Activated naive CD4-positive, alpha-beta T cell (primary cell): ENCODE measurements at regions not wholly inside any gene's neighbourhood (a gene's known extent, or its start where the extent isn't known, plus 50 kb on each side); places are given as distances from the start of the nearest gene placed in this dataset.
"Not testable (repeated sequence)": the region's sequence is repeated elsewhere in the genome, so short reads cannot be mapped to it uniquely, and the experiment has no call there.

Experiments
- DNase-seq, 4 experiments: peaks; one replicate each; lab custom pipeline; 2025; lab: John Stamatoyannopoulos, UW

GRCh38 chr1:88472298-88472697 is 211.8 kb upstream of the PKN2 start:
- DNase-seq, result no peak

DNA sequence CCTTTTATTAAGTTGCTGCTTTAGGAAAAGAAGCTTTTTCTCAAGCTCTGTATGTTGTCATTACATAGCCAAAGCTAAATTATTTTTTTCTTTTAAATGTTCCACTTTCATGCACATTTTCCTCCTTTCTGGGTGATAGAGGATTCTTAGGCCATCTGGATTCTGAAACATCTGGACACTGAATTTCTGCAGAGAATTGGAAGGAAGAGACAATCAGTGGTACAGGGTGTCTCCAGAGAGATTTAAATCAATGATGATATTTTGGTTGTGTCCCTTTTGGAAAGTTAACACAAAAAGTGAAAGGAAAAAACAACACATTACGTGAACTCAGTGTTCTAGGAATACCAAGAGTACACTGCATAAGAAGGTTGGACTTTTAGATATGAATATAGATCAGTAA is 211.4 kb upstream of the PKN2 start:
- no peak for DNase-seq

GRCh38 chr1:88474555-88475304 is 209.3 kb upstream of the PKN2 start:
- DNase-seq, result no peak

- no peak for DNase-seq
These were observed 199.2 kb upstream of the PKN2 start for GRCh38 chr1:88484881-88485280.

- DNase-seq, result no peak
These were observed 195.8 kb upstream of the PKN2 start for GRCh38 chr1:88488237-88488636.

DNA sequence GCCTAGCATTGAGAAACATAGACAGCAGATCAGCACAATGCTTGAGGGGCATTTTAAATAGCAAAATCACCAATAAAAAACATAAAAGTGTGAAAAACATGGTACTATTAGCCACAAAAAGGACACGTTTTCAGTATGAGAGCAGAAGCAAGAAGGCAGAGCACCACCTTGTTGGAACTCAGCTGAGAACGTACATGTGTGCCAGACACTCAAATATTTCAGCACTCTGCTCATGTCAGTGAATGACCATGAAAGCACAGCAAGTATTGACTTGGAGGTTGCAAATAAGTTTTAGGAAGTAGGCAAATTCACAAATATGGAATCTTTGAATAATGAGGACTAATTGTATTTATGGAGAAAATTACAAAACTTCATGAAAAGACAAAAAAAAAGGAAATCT is 193.4 kb upstream of the PKN2 start:
- no peak for DNase-seq

GRCh38 chr1:88499671-88500070 is 184.4 kb upstream of the PKN2 start:
- DNase-seq, result no peak

DNA sequence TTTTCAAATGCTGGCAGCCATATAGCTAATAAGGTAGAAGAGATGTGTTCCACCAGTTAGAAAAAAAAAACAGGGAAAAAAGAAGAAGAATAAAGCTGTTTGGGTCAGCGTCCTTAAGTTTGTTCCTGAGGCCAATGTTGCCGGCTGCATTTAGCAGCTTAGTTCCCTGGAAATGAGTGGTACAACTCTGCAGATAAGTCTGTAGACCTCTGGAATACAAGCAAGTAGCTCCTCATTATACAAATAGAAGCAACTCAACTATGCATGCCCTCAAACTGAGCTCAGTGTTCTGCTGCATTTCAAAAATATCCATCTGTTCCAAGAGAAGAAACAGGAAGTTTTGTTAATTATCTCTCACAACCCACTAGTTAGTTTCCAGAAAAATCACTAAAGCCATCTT is 181.2 kb upstream of the PKN2 start:
- no peak for DNase-seq

DNA sequence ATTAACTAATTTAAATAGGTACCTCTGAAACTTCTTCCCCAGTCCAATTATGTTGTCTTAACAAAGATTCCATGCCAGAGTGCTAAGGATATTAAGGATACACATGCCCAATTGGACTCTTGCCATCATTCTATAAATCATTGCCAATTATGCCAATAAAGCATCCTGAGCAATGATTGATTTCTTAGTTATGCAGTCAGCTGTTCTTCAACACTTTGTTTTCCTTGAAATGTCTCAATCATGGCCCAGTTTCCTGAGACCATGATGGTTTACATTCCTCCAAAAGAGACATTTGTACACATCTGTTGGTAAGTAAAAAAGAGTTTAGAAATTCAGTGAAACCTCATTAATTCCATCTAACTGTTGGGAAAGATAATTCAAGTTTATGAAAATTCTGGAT is 180.4 kb upstream of the PKN2 start:
- DNase-seq, result no peak

- no peak for DNase-seq
These were observed 179.5 kb upstream of the PKN2 start for GRCh38 chr1:88504601-88505000.

DNA sequence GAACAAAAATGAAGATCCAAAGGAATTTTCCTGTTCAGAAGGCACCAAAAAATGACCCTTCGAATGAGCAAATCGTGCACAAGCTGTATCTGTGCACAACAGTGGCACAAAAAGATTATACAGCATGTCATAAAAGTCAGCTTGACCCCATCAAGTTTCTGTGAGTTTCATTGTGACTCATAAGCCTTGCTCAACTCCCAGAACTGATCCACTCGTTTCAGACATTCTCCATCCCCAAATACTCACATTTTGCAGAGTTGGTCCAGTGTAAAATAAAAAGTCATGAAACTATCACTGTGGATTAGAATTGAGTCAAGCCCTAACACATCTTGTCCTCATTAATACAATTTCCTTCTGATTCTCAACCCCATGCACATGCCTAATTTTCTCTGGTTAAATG is 174.7 kb upstream of the PKN2 start:
- no peak for DNase-seq

DNA sequence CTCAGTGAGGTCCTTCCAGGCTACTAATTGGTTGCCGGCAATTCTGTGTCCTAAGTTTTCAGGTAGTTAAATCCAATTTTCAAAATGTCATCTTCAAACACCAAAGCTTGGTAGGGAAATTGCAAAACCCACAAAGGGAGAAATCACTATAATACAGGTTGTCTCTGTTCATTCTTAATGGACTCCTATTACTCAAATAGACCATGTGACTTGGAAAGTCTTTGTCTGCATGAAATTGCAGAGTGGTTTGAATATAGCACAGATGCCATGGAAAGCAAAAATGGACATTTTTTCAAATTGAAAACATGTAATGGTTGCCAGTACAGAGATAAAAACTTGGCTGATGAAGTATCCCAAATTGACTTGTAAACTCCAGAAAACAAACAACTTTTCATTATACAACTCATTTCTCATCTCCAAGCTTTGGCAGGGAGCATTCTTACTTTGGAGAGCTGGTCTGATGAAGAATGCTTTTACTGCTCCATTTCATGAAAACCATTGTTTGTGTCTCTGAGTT is 169.5 kb upstream of the PKN2 start:
- DNase-seq, result no peak

GRCh38 chr1:88517499-88517898 is 166.6 kb upstream of the PKN2 start:
- not testable (repeated sequence) for DNase-seq

- DNase-seq, result no peak
These were observed 164.9 kb upstream of the PKN2 start for GRCh38 chr1:88519156-88519555.

DNA sequence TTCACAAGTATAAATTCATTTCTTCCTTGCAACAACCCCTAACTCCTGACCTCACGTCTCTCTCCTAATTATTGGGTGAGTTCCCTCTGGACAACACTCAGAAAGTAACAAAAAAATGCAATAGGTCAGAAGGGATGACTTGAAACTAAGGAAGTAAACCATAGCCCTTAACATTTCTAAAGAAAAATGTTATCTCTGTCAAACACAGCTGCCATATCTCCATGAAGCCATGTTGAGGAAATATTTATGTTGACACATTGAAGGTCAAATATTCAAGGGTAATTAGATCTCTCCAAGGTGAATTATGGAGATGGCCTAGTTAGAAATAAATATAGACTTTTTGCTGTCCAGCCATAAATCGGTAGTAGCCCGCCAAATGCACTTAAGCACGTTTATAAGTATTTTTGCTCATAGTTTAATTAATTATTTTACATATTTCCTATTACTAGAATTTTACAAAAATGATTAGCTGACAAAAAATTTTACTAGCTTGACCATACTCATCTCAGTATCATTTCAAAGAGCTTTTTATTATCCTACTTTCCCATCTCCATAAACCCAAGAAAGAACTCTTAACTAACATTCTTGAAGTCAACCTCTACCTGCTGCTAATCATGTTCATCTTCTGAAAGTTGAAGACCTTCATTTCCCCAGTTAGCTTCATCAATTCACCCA is 160.1 kb upstream of the PKN2 start:
- DNase-seq, result no peak

GRCh38 chr1:88526456-88526855 is 157.6 kb upstream of the PKN2 start:
- DNase-seq, result no peak

DNA sequence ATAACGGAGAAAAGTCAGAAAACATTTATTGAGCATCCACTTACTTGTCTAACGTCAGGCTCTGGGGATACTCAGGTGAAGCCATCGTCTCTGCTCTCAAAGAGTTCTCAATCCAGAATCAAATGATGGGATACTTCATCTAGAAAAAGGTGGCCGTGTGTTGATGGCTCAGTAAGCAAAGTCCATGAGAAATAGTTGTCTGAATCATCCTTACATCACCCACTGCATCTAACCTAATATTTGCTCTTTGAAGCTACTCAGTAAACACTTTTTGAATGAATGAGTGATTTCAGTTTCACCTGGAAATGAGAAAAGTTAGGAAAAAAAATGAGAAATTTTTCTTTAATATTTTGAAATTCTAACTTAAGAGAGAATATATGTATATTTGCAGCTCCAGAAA is 155.3 kb upstream of the PKN2 start:
- no peak for DNase-seq

- DNase-seq, result no peak
These were observed 154.5 kb upstream of the PKN2 start for GRCh38 chr1:88529581-88529980.

GRCh38 chr1:88530246-88530645 is 153.8 kb upstream of the PKN2 start:
- no peak for DNase-seq

DNA sequence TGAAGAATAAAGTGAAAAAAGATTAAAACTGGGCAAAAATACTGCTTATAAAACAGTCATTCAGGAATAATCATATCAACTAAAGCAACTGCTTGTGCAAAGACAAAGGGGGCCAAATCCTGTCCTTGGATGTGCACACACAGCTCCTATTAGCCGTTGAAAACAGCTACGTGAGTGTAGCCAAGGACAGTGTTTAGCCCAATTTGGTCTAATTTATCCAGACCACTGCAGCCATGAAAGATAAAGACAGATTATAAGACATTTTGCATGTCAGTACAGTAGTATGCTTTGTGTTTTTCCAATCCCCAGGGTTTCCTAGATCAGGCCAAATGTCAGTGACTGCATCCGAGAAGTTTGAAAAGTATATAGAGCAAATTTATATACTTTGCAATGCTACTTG is 146.3 kb upstream of the PKN2 start:
- no peak for DNase-seq

DNA sequence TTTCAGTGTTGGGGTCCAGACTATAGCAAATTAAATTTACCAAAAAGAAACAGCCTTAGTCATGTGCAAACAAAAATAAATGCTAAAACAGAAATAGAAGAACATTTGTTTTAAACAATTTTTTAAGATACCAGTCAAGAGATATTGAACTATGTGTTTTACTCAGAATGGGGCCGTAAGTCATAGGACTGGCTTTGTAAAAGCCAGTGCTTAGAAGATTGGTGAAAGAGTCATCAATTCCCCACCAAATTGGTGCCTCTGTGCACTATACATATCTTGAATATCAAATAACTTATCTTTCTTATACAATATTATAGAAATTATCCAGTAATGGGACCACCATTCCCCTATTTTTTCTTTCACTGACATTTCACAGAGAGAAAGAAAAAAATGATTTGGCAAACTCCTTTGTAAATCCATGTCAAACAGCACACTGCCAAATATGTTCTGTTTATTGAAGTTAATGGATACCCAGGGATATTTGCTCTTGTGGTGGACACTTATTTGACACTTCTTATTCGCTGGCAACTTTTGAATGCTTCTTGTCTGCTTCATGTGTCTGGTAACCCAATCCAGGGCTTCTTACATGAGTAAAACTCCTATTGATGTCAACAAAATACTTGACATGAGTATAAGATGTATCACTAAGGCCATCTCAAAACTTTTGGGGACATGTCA is 145.7 kb upstream of the PKN2 start:
- DNase-seq, result no peak

DNA sequence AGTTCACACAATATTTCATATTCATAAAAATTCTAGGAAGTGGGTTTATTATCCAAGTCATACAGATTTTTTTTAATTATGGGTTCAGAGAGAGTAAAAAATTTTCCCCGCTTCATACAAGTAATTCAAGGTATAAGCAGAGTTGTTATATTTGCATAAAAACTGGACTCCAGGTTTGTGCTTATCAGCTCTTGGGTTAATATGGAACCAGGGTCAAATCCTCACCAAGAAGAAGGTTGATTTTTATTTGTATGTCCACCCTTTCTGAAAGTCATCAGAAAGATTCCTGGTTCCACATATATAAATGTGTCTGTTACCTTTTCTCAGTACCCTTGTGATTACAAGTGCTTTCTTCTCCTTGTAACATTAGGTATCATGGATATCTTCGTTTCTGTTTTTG is 143.8 kb upstream of the PKN2 start:
- no peak for DNase-seq

GRCh38 chr1:88541596-88541995 is 142.5 kb upstream of the PKN2 start:
- DNase-seq, result no peak
